ENCODE measurements at regions not wholly inside any gene's neighbourhood (a gene's known extent, or its start where the extent isn't known, plus 50 kb on each side); places are given as distances from the start of the nearest gene placed in this dataset.

- Histone ChIP-seq H2BK20ac (ENCODE audit: low read length) (peak overlapping the region; percentile 86; the same call in 1 of the 2 replicates), H4K20me1 (replicated peaks in 1 of 2; ENCODE audit: control insufficient read depth in 1 of 2, insufficient read depth in 2 of 2, low read length in 2 of 2) (no peaks in the 10 kb centered on the region), H3K79me1 (ENCODE audit: low read depth, low read length) (no peaks in the 10 kb centered on the region), H3K79me2 (ENCODE audit: control insufficient read depth in 1 of 2, insufficient read depth in 2 of 2, low read length in 2 of 2) (no peaks in the 10 kb centered on the region), H3K9me3 (ENCODE audit: insufficient read depth in 2 of 2, low read depth in 1 of 2, low read length in 1 of 2) (no peaks in the 10 kb centered on the region), H3K14ac (ENCODE audit: insufficient read length) (no peak overlapping the region), H3K36me3 (ENCODE audit: control insufficient read depth in 2 of 4, insufficient read depth in 4 of 4, low read length in 3 of 4) (no peaks in the 10 kb centered on the region), H3K18ac (ENCODE audit: extremely low read depth, low read length) (peak overlapping the region; percentile 28), H3K4me2 (ENCODE audit: insufficient read depth in 1 of 2, low read depth in 2 of 2, low read length in 2 of 2) (no peak overlapping the region), H2BK120ac (replicated peaks; ENCODE audit: low read depth, low read length) (peak overlapping the region; percentile 65), H2BK12ac (ENCODE audit: low read depth, low read length) (peak overlapping the region; percentile 90; the same call in 1 of the 2 replicates), H4K91ac (replicated peaks; ENCODE audit: insufficient read length, low read length) (peak overlapping the region; percentile 89), H2AK5ac (ENCODE audit: low read depth, low read length) (peak overlapping the region; percentile 86; the same call in 1 of the 2 replicates), H3K27me3 (replicated peaks in 1 of 4; ENCODE audit: control insufficient read depth in 3 of 4, extremely low read depth in 1 of 4, insufficient read depth in 3 of 4, low read length in 3 of 4) (no peaks in the 10 kb centered on the region), H3K9ac (replicated peaks in 1 of 4; ENCODE audit: extremely low read depth in 1 of 4, low read depth in 3 of 4, low read length in 3 of 4) (no peak overlapping the region), H2BK15ac (ENCODE audit: low read length) (no peak overlapping the region), H3K23ac (ENCODE audit: insufficient read length) (no peak overlapping the region), H2AFZ (ENCODE audit: low read length) (no peak overlapping the region), H3K4me1 (replicated peaks in 1 of 4; ENCODE audit: control insufficient read depth in 3 of 4, insufficient read depth in 4 of 4, low read length in 3 of 4) (peaks cover 12 to 18% (median 15%) of the 10 kb centered on the region in 4 experiments), H3K27ac (ENCODE audit: low read depth, low read length) (no peak overlapping the region), H4K5ac (ENCODE audit: insufficient read length, low read depth, low read length) (no peak overlapping the region), H3K4ac (replicated peaks; ENCODE audit: insufficient read length, low read depth, low read length) (peak overlapping the region; percentile 91), H3K56ac (replicated peaks; ENCODE audit: insufficient read length, low read depth, low read length) (no peak overlapping the region), H3K23me2 (ENCODE audit: low read depth, low read length) (no peaks in the 10 kb centered on the region), H4K8ac (ENCODE audit: extremely low read depth, insufficient read depth, low read length) (no peak overlapping the region), H2BK5ac (ENCODE audit: low read depth, low read length) (peak overlapping the region; percentile 91; the same call in 1 of the 2 replicates), H3K4me3 (ENCODE audit: extremely low read depth in 1 of 4, insufficient read depth in 2 of 4, low read depth in 3 of 4, low read length in 4 of 4) (no peak overlapping the region)
- POLR2A ChIA-PET (ENCODE audit: partially characterized antibody): interaction anchor here (1.0 kb wide), 1 partner anchor 96 kb away, joined by 3 read pairs; no protein-coding TSS in a partner anchor
- DNase-seq (ENCODE audit: low read depth in 1 of 2, low spot score in 2 of 2): no peak
- CTCF ChIA-PET (ENCODE audit: partially characterized antibody): interaction anchor here (0.7 to 2.5 kb wide), 8 partner anchors 9 to 194 kb away, joined by 3 to 9 read pairs (median 4); no protein-coding TSS in a partner anchor
- FAIRE-seq: no peak
- TF ChIP-seq KDM5A (IDR thresholded peaks at IDR 0.05; ENCODE audit: low read length): no peak
- TF ChIP-seq TAF1 (IDR thresholded peaks at IDR 0.05; ENCODE audit: low read depth, low read length): no peak
- no peak for TF ChIP-seq RNF2 (IDR thresholded peaks at IDR 0.05; ENCODE audit: borderline replicate concordance, low read depth, low read length, missing control alignments, poor library complexity, severe bottlenecking)
- TF ChIP-seq MAFK (IDR thresholded peaks at IDR 0.05; ENCODE audit: low read depth, low read length): no peak
- TF ChIP-seq SIN3A (conservative IDR thresholded peaks at IDR 0.05 in 1 of 2, IDR thresholded peaks at IDR 0.05 in 1 of 2; ENCODE audit: low read depth in 1 of 2, low read length in 2 of 2): no peak
- TF ChIP-seq USF2 (IDR thresholded peaks at IDR 0.05; ENCODE audit: low read length): 0 out of 2 replicates have a peak, but pooled peaks have one; percentile 16
- WGBS, 2 experiments (ENCODE audit: extremely low coverage in 1 of 2, insufficient coverage in 1 of 2, insufficient read length in 1 of 2, insufficient replicate concordance in 2 of 2, low coverage in 1 of 2, low lambda C conversion rate in 2 of 2, missing lambda C conversion rate in 1 of 2): 87% methylated on average over 9 of the region's 9 CpGs; no CpG with 5 or more reads in 1 of the 2 experiments
These were observed 143.4 kb upstream of the ERRFI1 start for GRCh38 chr1:8169364-8170058.

Measured in H1 (cell line).